ENCODE measurements at regions not wholly inside any gene's neighbourhood (a gene's known extent, or its start where the extent isn't known, plus 50 kb on each side); places are given as distances from the start of the nearest gene placed in this dataset.
"Not testable (repeated sequence)": the region's sequence is repeated elsewhere in the genome, so short reads cannot be mapped to it uniquely, and the experiment has no call there.

DNA sequence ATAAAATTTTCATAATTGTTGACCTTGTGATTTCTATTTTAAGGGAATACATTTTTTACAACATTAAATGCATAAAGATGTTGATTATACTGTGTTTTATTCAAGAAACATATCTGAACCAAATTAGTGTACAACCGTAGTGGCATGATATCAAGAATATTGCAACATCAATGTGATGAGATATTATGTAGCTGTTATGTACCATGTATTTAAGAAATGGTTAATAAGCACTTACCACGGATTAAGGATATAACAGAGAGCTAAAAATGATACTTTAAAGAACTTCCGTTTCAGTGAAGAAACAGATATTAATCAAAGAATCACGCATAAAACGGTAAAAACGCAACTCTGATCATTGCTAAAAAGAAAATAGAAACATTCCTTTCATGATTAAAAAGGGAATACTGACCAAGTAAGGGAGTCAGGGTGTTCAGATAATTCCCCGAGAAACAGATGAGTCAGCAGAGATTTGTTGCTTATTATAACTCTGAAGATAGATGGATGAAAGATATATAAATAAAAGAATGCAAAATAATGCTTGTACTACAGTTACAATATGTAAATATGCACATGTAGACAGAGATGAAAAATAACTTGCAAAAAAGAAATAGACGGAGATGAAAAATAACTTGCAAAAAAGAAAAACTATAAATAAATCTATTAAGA lies 281.9 kb upstream of the MAF start:
- H3K4me3 ChIP-seq (ENCODE audit: low read length, poor library complexity, severe bottlenecking) = no peak overlapping the region
- no peak overlapping the region for H3K9ac ChIP-seq (ENCODE audit: low read depth, low read length, poor library complexity, severe bottlenecking)
- no peaks in the 10 kb centered on the region for H3K9me2 ChIP-seq (replicated peaks; ENCODE audit: low read depth, low read length)
- no peak for TF ChIP-seq EZH2phosphoT487 (IDR thresholded peaks at IDR 0.05; ENCODE audit: borderline replicate concordance)
- TF ChIP-seq, protein P1, sequence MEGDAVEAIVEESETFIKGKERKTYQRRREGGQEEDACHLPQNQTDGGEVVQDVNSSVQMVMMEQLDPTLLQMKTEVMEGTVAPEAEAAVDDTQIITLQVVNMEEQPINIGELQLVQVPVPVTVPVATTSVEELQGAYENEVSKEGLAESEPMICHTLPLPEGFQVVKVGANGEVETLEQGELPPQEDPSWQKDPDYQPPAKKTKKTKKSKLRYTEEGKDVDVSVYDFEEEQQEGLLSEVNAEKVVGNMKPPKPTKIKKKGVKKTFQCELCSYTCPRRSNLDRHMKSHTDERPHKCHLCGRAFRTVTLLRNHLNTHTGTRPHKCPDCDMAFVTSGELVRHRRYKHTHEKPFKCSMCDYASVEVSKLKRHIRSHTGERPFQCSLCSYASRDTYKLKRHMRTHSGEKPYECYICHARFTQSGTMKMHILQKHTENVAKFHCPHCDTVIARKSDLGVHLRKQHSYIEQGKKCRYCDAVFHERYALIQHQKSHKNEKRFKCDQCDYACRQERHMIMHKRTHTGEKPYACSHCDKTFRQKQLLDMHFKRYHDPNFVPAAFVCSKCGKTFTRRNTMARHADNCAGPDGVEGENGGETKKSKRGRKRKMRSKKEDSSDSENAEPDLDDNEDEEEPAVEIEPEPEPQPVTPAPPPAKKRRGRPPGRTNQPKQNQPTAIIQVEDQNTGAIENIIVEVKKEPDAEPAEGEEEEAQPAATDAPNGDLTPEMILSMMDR (conservative IDR thresholded peaks at IDR 0.05; ENCODE audit: low read length) = no peak
- peaks cover 18% of the 10 kb centered on the region for H3K4me1 ChIP-seq (ENCODE audit: insufficient read depth, low read length, poor library complexity, severe bottlenecking)
- H3K27me3 ChIP-seq (ENCODE audit: insufficient read depth, low read length, poor library complexity, severe bottlenecking) = no peaks in the 10 kb centered on the region
- no peaks in the 10 kb centered on the region for H3K36me3 ChIP-seq (ENCODE audit: insufficient read depth, low read length)
- H3K9me3 ChIP-seq (ENCODE audit: insufficient read depth, low read depth, low read length) = no peaks in the 10 kb centered on the region
- H3K79me2 ChIP-seq (ENCODE audit: insufficient read depth, low read length) = no peaks in the 10 kb centered on the region
- H4K20me1 ChIP-seq (ENCODE audit: insufficient read depth, low read length, poor library complexity, severe bottlenecking) = no peaks in the 10 kb centered on the region
- no peak overlapping the region for H3K4me2 ChIP-seq (ENCODE audit: low read depth, low read length, poor library complexity, severe bottlenecking)
- no peak overlapping the region for H2AFZ ChIP-seq (ENCODE audit: low read length)
- no peaks in the 10 kb centered on the region for H3F3A ChIP-seq (ENCODE audit: low read depth)

DNA sequence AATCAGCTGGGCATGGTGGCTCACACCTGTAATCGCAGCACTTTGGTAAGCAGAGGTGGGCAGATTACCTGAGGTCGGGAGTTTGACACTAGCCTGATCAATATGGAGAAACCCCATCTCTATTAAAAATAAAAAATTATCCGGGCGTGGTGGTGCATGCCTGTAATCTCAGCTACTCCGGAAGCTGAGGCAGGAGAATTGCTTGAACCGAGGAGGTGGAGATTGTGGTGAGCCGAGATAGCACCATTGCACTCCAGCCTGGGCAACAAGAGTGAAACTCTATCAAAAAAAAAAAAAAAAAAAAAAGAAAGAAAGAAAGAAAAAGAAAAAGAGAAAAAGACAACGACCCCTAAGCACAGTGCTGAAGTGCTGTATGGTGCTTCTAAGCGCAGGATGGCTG lies 280.6 kb upstream of the MAF start:
- not testable (repeated sequence) for H3K27me3 ChIP-seq (ENCODE audit: insufficient read depth, low read length, poor library complexity, severe bottlenecking); H4K20me1 ChIP-seq (ENCODE audit: insufficient read depth, low read length, poor library complexity, severe bottlenecking); H3K36me3 ChIP-seq (ENCODE audit: insufficient read depth, low read length); H3K4me3 ChIP-seq (ENCODE audit: low read length, poor library complexity, severe bottlenecking); H3K9me3 ChIP-seq (ENCODE audit: insufficient read depth, low read depth, low read length); H3K9me2 ChIP-seq (replicated peaks; ENCODE audit: low read depth, low read length); H3K4me2 ChIP-seq (ENCODE audit: low read depth, low read length, poor library complexity, severe bottlenecking); H2AFZ ChIP-seq (ENCODE audit: low read length); H3F3A ChIP-seq (ENCODE audit: low read depth); H3K79me2 ChIP-seq (ENCODE audit: insufficient read depth, low read length); H3K9ac ChIP-seq (ENCODE audit: low read depth, low read length, poor library complexity, severe bottlenecking)
- peaks cover 18% of the 10 kb centered on the region for H3K4me1 ChIP-seq (ENCODE audit: insufficient read depth, low read length, poor library complexity, severe bottlenecking)

DNA sequence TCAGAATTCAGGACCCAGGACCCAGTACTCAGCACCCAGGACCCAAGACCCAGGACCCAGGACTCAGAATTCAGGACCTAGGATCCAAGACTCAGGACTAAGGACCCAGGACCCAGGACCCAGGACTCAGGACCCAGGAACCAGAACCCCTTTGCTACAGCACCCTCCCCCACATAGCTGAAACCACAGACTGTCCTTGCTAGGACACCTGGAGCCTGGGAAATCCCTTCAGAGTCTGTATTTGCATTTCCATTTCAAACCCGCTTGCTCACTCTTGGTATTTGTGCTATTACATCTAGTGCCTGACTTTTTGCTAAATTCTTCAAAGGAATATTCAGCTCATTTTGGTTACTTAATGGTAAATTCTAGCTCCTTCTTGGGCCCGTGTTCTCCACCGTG lies 275.8 kb upstream of the MAF start:
- no peaks in the 10 kb centered on the region for H4K20me1 ChIP-seq (ENCODE audit: insufficient read depth, low read length, poor library complexity, severe bottlenecking)
- no peak overlapping the region for H2AFZ ChIP-seq (ENCODE audit: low read length)
- H3F3A ChIP-seq (ENCODE audit: low read depth) = no peaks in the 10 kb centered on the region
- no peak overlapping the region for H3K4me3 ChIP-seq (ENCODE audit: low read length, poor library complexity, severe bottlenecking)
- no peaks in the 10 kb centered on the region for H3K27me3 ChIP-seq (ENCODE audit: insufficient read depth, low read length, poor library complexity, severe bottlenecking)
- H3K9me3 ChIP-seq (ENCODE audit: insufficient read depth, low read depth, low read length) = no peaks in the 10 kb centered on the region
- no peaks in the 10 kb centered on the region for H3K36me3 ChIP-seq (ENCODE audit: insufficient read depth, low read length)
- no peak overlapping the region for H3K4me2 ChIP-seq (ENCODE audit: low read depth, low read length, poor library complexity, severe bottlenecking)
- H3K9ac ChIP-seq (ENCODE audit: low read depth, low read length, poor library complexity, severe bottlenecking) = no peak overlapping the region
- H3K4me1 ChIP-seq (ENCODE audit: insufficient read depth, low read length, poor library complexity, severe bottlenecking) = no peaks in the 10 kb centered on the region
- H3K79me2 ChIP-seq (ENCODE audit: insufficient read depth, low read length) = no peaks in the 10 kb centered on the region
- TF ChIP-seq EZH2phosphoT487 (IDR thresholded peaks at IDR 0.05; ENCODE audit: borderline replicate concordance) = no peak
- TF ChIP-seq, protein P1 (conservative IDR thresholded peaks at IDR 0.05; ENCODE audit: low read length) = no peak
- no peaks in the 10 kb centered on the region for H3K9me2 ChIP-seq (replicated peaks; ENCODE audit: low read depth, low read length)

DNA sequence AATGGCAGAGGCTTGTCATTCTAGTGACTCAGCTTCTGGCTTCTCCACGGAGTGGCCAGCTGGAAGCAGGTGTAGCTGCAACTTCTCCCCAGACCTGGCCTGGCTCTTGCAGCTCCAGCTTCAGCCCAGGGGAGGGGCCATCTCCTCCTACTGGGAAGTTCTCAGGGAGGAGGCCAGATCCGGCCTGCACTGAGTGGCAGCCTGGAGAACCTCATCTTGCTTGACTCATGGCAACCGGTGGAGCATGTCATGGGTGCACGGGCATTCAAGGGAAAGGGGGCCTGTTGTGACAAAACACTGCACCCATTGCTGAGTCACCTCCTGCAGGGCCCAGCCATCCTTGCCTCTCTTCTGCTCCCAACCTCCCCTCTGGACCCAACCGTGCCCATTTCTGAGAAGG lies 273.9 kb upstream of the MAF start:
- Histone ChIP-seq H3K27me3 (ENCODE audit: insufficient read depth, low read length, poor library complexity, severe bottlenecking) (no peaks in the 10 kb centered on the region), H4K20me1 (ENCODE audit: insufficient read depth, low read length, poor library complexity, severe bottlenecking) (no peaks in the 10 kb centered on the region), H3K4me2 (ENCODE audit: low read depth, low read length, poor library complexity, severe bottlenecking) (no peak overlapping the region), H3K36me3 (ENCODE audit: insufficient read depth, low read length) (no peaks in the 10 kb centered on the region), H3K9me2 (replicated peaks; ENCODE audit: low read depth, low read length) (no peaks in the 10 kb centered on the region), H3K79me2 (ENCODE audit: insufficient read depth, low read length) (no peaks in the 10 kb centered on the region), H3K9me3 (ENCODE audit: insufficient read depth, low read depth, low read length) (no peaks in the 10 kb centered on the region), H2AFZ (ENCODE audit: low read length) (no peak overlapping the region), H3K4me1 (ENCODE audit: insufficient read depth, low read length, poor library complexity, severe bottlenecking) (no peaks in the 10 kb centered on the region), H3F3A (ENCODE audit: low read depth) (no peaks in the 10 kb centered on the region), H3K9ac (ENCODE audit: low read depth, low read length, poor library complexity, severe bottlenecking) (no peak overlapping the region), H3K4me3 (ENCODE audit: low read length, poor library complexity, severe bottlenecking) (no peak overlapping the region)
- TF ChIP-seq, protein P1 (conservative IDR thresholded peaks at IDR 0.05; ENCODE audit: low read length) = no peak
- no peak for TF ChIP-seq EZH2phosphoT487 (IDR thresholded peaks at IDR 0.05; ENCODE audit: borderline replicate concordance)
